GM12878 (cell line): ENCODE measurements at regions not wholly inside any gene's neighbourhood (a gene's known extent, or its start where the extent isn't known, plus 50 kb on each side); places are given as distances from the start of the nearest gene placed in this dataset.

Experiments
- ATAC-seq: fragments of 200-7000 bp; cut with Tn5 transposase; 3 replicates; pipeline ENCODE4 v1.9.1; 2020; ENCODE audit warnings: mild to moderate bottlenecking, moderate library complexity
- BruUV-seq: library from RNA; stranded (reverse); fragments of 400-500 nt; replicated peaks from 2 replicates; lab custom pipeline; 2021; lab: Mats Ljungman, UMichigan
- CTCF ChIA-PET: fragments of 300-600 bp; sonication (Branson Sonifier 250); formaldehyde crosslinking; extraction: SDS; loops from one replicate; lab custom pipeline; 2021; ENCODE audit warnings: inconsistent platforms; lab: Yijun Ruan, JAX
- POLR2A ChIA-PET: fragments of 350-600 bp; formaldehyde crosslinking; extraction: SDS; loops from one replicate; lab custom pipeline; 2021; ENCODE audit warnings: inconsistent platforms; lab: Charles Lee
- RAD21 ChIA-PET: fragments of 300-600 bp; sonication (Branson Sonifier 250); formaldehyde crosslinking; loops from one replicate; lab custom pipeline; 2023; ENCODE audit warnings: antibody characterized with exemption; ENCODE audit not compliant: unreplicated experiment; lab: Charles Lee
- SMC1A ChIA-PET: fragments of 300-600 bp; sonication (Branson Sonifier 250); formaldehyde crosslinking; loops from one replicate; lab custom pipeline; 2023; ENCODE audit not compliant: unreplicated experiment, uncharacterized antibody; lab: Charles Lee
- DNase-seq: peaks from one replicate; pipeline ENCODE4 v3.0.0-alpha.2; 2011; ENCODE audit warnings: low read depth, low spot score
- FAIRE-seq: peaks from 3 replicates; lab custom pipeline; 2011; peaks lifted over from hg19 to GRCh38; lab: Jason Lieb, UNC
- H2AFZ ChIP-seq: 2 replicates; pipeline ENCODE4 v1.6.0; 2011; ENCODE audit warnings: low read depth, low read length, control low read depth; ENCODE audit not compliant: control insufficient read depth
- H3K27ac ChIP-seq: 2 replicates; pipeline ENCODE4 v1.5.1; 2011; ENCODE audit warnings: control low read depth; ENCODE audit not compliant: control insufficient read depth, insufficient read depth
- H3K27me3 ChIP-seq, 2 experiments: replicated peaks in 1 of 2; 2 replicates each; pipeline versions ENCODE4 v1.6.0 to v1.6.1; 2011; ENCODE audit warnings: low read length in 1 of 2; ENCODE audit not compliant: control insufficient read depth in 2 of 2, insufficient read depth in 2 of 2
- H3K36me3 ChIP-seq, 2 experiments: 2 replicates each; pipeline ENCODE4 v1.5.1; 2011; ENCODE audit warnings: low read length in 1 of 2; ENCODE audit not compliant: control insufficient read depth in 2 of 2, insufficient read depth in 2 of 2
- H3K4me1 ChIP-seq: 2 replicates; pipeline ENCODE4 v1.6.1; 2011; ENCODE audit warnings: mild to moderate bottlenecking, low read length, moderate library complexity, mixed read lengths; ENCODE audit not compliant: control insufficient read depth, insufficient read depth
- H3K4me2 ChIP-seq: 2 replicates; pipeline ENCODE4 v1.6.0; 2011; ENCODE audit warnings: control low read depth; ENCODE audit not compliant: control insufficient read depth, insufficient read depth
- H3K4me3 ChIP-seq: fragments of 200-600 bp; sonication (generic); 2 replicates; pipeline ENCODE4 v1.5.1; 2016
- H3K79me2 ChIP-seq: 2 replicates; pipeline ENCODE4 v1.6.0; 2011; ENCODE audit warnings: low read length; ENCODE audit not compliant: control insufficient read depth, insufficient read depth
- H3K9ac ChIP-seq: 2 replicates; pipeline ENCODE4 v1.8.0; 2011; ENCODE audit warnings: low read length, control low read depth, mixed read lengths; ENCODE audit not compliant: control insufficient read depth, insufficient read depth
- H3K9me3 ChIP-seq: replicated peaks from 3 replicates; pipeline ENCODE4 v1.5.1; 2011; ENCODE audit warnings: mild to moderate bottlenecking, low read length; ENCODE audit not compliant: control insufficient read depth, insufficient read depth
- H4K20me1 ChIP-seq: 2 replicates; pipeline ENCODE4 v1.6.0; 2011; ENCODE audit not compliant: control insufficient read depth, insufficient read depth
- HDAC2 ChIP-seq: fragments of 200-600 bp; sonication (generic); IDR thresholded peaks from 2 replicates; pipeline ENCODE4 v1.6.1; 2017
- MXI1 ChIP-seq: fragments of 150-350 bp; IDR thresholded peaks from 2 replicates; pipeline ENCODE4 v1.6.1; 2011; ENCODE audit warnings: low read depth, mild to moderate bottlenecking, inconsistent platforms, low read length, improper control_type of control experiment
- SRF ChIP-seq, 2 experiments: IDR thresholded peaks; 2 replicates each; pipeline ENCODE4 v1.6.1; 2011; ENCODE audit warnings: low read depth in 2 of 2, low read length in 2 of 2, mild to moderate bottlenecking in 1 of 2, moderate library complexity in 1 of 2
- USF1 ChIP-seq: IDR thresholded peaks from 2 replicates; pipeline ENCODE4 v1.6.1; 2011; ENCODE audit warnings: borderline replicate concordance, low read depth, mild to moderate bottlenecking, moderate library complexity, mixed read lengths, low read length; ENCODE audit not compliant: insufficient read depth; ENCODE audit errors: extremely low read length
- WGBS: methylation state at CpG from one replicate; pipeline ENCODE4 v1.1.6; 2016; ENCODE audit warnings: low lambda C conversion rate; ENCODE audit not compliant: insufficient replicate concordance, insufficient coverage; ENCODE audit errors: missing lambda C conversion rate; 5-methylcytosine and 5-hydroxymethylcytosine counted together
- in situ Hi-C: fragments of 300-500 bp; cut with MboI; formaldehyde crosslinking; loops from 9 replicates; pipeline ENCODE4 v1.14.3; 2018; ENCODE audit warnings: mixed read lengths
- intact Hi-C: fragments of 100-400 bp; cut with micrococcal nuclease; formaldehyde crosslinking; loops from one replicate; pipeline ENCODE4 v1.14.2; 2022; ENCODE audit not compliant: unreplicated experiment

GRCh38 chr5:99614888-99615287, 686.1 kb upstream of the CHD1 start:
- 0% methylated on average over 1 of the region's 1 CpG for WGBS
- no peak for FAIRE-seq
- ChIA-PET SMC1A (no interaction called here), RAD21 (no interaction called here), CTCF (no interaction called here), POLR2A (no interaction called here)
- Histone ChIP-seq H3K36me3 (no peaks in the 10 kb centered on the region), H3K79me2 (no peaks in the 10 kb centered on the region), H3K4me3 (no peak overlapping the region), H3K4me2 (no peak overlapping the region), H3K9me3 (no peaks in the 10 kb centered on the region), H3K9ac (no peak overlapping the region), H2AFZ (no peak overlapping the region), H4K20me1 (no peaks in the 10 kb centered on the region), H3K27ac (no peak overlapping the region), H3K27me3 (no peaks in the 10 kb centered on the region), H3K4me1 (no peaks in the 10 kb centered on the region)
- no TSS peak for BruUV-seq
- DNase-seq: no peak
- in situ Hi-C loops (no loop called here), intact Hi-C loops (no loop called here)
- ATAC-seq: no peak
- TF ChIP-seq USF1: no peak

GRCh38 chr5:99607124-99607523, 678.3 kb upstream of the CHD1 start:
- FAIRE-seq: no peak
- Histone ChIP-seq H3K4me2 (no peak overlapping the region), H3K79me2 (no peaks in the 10 kb centered on the region), H4K20me1 (no peaks in the 10 kb centered on the region), H3K4me3 (no peak overlapping the region), H3K27me3 (no peaks in the 10 kb centered on the region), H3K27ac (no peak overlapping the region), H2AFZ (no peak overlapping the region), H3K4me1 (no peaks in the 10 kb centered on the region), H3K9ac (no peak overlapping the region), H3K36me3 (no peaks in the 10 kb centered on the region), H3K9me3 (no peaks in the 10 kb centered on the region)
- intact Hi-C loops (no loop called here), in situ Hi-C loops (no loop called here)
- no peak for DNase-seq
- ATAC-seq: no peak
- RAD21 ChIA-PET: no interaction called here
- POLR2A ChIA-PET: interaction anchor here (0.6 kb wide), 1 partner anchor 554 kb away, joined by 5 read pairs; no protein-coding TSS in a partner anchor
- CTCF ChIA-PET: no interaction called here
- TF ChIP-seq SRF (IDR thresholded peaks at IDR 0.05; ENCODE audit: low read depth in 2 of 2, low read length in 2 of 2): no peak
- no peak for TF ChIP-seq HDAC2
- no peak for TF ChIP-seq MXI1
- BruUV-seq: no TSS peak
- SMC1A ChIA-PET: no interaction called here
